ENCODE measurements at regions not wholly inside any gene's neighbourhood (a gene's known extent, or its start where the extent isn't known, plus 50 kb on each side); places are given as distances from the start of the nearest gene placed in this dataset.

DNA sequence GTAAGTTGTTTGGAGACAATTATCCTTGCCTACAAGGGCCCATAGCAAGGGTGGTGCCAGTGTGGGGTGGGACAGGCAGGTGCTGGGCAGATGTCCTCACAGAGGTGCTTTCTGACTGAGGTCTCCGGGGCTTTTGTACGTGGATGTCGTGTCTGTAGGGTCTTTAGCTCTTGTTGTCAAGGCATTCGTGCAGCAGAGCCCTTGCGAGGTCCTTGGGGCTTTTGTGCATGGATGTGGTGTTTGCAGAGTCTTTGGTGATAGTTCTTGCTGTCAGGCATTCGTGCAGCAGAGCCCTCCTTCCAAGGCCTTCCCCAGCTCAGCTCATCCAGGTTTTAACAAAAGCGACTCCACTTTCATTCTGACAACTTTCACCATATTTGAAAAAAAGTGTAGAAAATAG lies 116.0 kb upstream of the TMEM18 start:
- Histone ChIP-seq H3K36me3 (no peaks in the 10 kb centered on the region), H3K27ac (no peak overlapping the region), H3K9me3 (no peaks in the 10 kb centered on the region), H3K4me1 (no peaks in the 10 kb centered on the region), H3K9ac (ENCODE audit: low read depth in 2 of 2, low read length in 2 of 2) (no peak overlapping the region), H3K27me3 (no peaks in the 10 kb centered on the region), H3K4me3 (no peak overlapping the region)
- no peak for DNase-seq
- intact Hi-C loops (cut with DNase I), result no loop called here
- TF ChIP-seq, protein P1, sequence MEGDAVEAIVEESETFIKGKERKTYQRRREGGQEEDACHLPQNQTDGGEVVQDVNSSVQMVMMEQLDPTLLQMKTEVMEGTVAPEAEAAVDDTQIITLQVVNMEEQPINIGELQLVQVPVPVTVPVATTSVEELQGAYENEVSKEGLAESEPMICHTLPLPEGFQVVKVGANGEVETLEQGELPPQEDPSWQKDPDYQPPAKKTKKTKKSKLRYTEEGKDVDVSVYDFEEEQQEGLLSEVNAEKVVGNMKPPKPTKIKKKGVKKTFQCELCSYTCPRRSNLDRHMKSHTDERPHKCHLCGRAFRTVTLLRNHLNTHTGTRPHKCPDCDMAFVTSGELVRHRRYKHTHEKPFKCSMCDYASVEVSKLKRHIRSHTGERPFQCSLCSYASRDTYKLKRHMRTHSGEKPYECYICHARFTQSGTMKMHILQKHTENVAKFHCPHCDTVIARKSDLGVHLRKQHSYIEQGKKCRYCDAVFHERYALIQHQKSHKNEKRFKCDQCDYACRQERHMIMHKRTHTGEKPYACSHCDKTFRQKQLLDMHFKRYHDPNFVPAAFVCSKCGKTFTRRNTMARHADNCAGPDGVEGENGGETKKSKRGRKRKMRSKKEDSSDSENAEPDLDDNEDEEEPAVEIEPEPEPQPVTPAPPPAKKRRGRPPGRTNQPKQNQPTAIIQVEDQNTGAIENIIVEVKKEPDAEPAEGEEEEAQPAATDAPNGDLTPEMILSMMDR (IDR thresholded peaks at IDR 0.05), result no peak

DNA sequence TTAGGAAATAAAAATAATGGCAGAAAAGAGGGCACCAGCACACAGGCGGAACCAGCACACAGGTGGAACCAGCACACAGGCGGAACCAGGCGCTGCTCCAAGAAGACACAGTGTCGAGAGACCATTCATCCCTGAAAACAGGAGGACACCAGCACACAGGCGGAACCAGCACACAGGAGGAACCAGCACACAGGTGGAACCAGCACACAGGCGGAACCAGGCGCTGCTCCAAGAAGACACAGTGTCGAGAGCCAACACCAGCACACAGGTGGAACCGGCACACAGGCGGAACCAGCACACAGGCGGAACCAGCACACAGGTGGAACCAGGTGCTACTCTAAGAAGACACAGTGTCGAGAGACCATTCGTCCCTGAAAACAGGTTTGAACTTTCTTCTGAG lies 115.5 kb upstream of the TMEM18 start:
- DNase-seq, result no peak
- H3K9ac ChIP-seq (ENCODE audit: low read depth in 2 of 2, low read length in 2 of 2), result no peak overlapping the region
- no peaks in the 10 kb centered on the region for H3K36me3 ChIP-seq
- no peaks in the 10 kb centered on the region for H3K27me3 ChIP-seq
- no peak overlapping the region for H3K4me3 ChIP-seq
- H3K4me1 ChIP-seq, result no peaks in the 10 kb centered on the region
- intact Hi-C loops (cut with DNase I), result no loop called here
- no peak overlapping the region for H3K27ac ChIP-seq
- TF ChIP-seq, protein P1 (IDR thresholded peaks at IDR 0.05), result no peak
- H3K9me3 ChIP-seq, result no peaks in the 10 kb centered on the region

DNA sequence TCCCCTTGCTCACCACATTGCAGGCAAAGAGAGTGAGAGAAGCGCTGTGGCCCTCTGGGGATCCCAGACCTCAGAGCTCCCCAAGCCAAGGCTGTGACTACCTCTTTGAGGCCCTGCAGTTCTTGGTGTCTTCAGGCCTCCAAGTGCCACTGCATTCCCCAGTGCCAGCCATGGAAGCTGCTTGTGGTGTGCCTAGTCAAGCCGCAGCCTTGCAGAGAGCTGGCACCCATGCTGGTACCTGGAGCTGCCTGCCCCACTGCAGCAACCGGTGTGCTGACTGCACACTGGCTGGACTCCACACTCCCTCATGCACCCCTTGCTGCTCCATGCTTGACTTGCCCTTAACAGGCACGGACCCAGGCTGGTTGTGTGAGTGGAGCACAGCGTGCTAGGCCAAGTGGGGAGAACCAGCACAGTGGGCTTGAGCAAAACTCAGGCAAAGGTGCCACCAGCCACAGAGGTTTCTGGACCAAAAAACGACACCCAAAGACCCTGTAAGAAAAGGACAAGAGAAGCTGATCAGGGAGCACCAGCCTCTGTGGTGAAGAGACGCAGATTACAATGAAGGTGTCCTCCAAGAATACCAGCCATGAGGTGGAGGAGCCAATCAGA lies 113.5 kb upstream of the TMEM18 start:
- Histone ChIP-seq H3K9me3 (no peaks in the 10 kb centered on the region), H3K27me3 (no peaks in the 10 kb centered on the region), H3K9ac (ENCODE audit: low read depth in 2 of 2, low read length in 2 of 2) (no peak overlapping the region), H3K4me1 (no peaks in the 10 kb centered on the region), H3K36me3 (no peaks in the 10 kb centered on the region), H3K4me3 (no peak overlapping the region), H3K27ac (no peak overlapping the region)
- TF ChIP-seq, protein P1 (IDR thresholded peaks at IDR 0.05), result no peak
- intact Hi-C loops (cut with DNase I), result no loop called here
- DNase-seq, result no peak

DNA sequence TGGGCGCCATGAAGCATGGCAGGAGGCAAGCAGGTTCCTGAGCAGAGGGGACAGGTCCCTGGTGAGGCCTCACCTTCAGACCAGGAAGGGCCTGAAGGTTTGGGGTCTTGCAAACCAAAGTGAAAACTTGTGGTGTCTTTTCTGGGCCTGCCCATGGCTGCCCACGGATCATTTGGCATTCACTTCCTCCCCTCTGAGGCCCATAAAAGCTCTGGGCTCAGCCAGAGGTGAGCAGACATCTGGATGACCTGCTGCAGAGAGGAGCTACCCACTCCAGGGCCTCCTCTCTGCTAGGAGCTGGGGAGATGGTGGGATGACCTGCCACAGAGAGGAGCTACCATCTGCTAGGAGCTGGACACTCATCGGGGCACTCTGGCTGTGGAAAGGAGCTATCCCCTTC lies 112.9 kb upstream of the TMEM18 start:
- no peak for DNase-seq
- Histone ChIP-seq H3K27ac (no peak overlapping the region), H3K9me3 (no peaks in the 10 kb centered on the region), H3K36me3 (no peaks in the 10 kb centered on the region), H3K4me1 (no peaks in the 10 kb centered on the region), H3K27me3 (no peaks in the 10 kb centered on the region), H3K9ac (ENCODE audit: low read depth in 2 of 2, low read length in 2 of 2) (no peak overlapping the region), H3K4me3 (no peak overlapping the region)
- intact Hi-C loops (cut with DNase I), result no loop called here
- TF ChIP-seq, protein P1 (IDR thresholded peaks at IDR 0.05), result no peak

DNA sequence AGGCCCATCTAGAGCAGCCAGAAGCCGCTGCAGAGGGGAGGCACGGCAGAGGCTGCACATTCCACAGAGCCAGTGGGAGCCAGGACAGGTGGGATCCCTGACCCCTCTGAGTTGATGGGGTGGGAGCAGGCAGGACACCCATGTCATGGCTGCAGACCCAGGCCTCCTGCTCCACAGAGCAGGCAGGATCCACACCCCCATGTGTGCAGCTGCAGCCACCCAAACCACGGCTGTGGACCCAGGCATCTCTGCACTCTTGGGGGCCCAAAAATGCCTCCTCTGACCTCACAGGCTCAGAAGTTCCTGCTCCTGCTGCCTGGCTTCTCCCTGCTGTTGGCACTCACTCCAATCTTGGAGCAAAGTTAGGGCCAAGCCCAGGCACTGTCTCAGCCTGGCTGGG lies 112.3 kb upstream of the TMEM18 start:
- no peaks in the 10 kb centered on the region for H3K36me3 ChIP-seq
- no peaks in the 10 kb centered on the region for H3K4me1 ChIP-seq
- no peaks in the 10 kb centered on the region for H3K27me3 ChIP-seq
- no peak overlapping the region for H3K27ac ChIP-seq
- H3K4me3 ChIP-seq, result no peak overlapping the region
- H3K9ac ChIP-seq (ENCODE audit: low read depth in 2 of 2, low read length in 2 of 2), result no peak overlapping the region
- no peaks in the 10 kb centered on the region for H3K9me3 ChIP-seq
- TF ChIP-seq, protein P1 (IDR thresholded peaks at IDR 0.05), result no peak
- no peak for DNase-seq
- intact Hi-C loops (cut with DNase I), result no loop called here
